HG03064 (cell line): ENCODE measurements at regions not wholly inside any gene's neighbourhood (a gene's known extent, or its start where the extent isn't known, plus 50 kb on each side); places are given as distances from the start of the nearest gene placed in this dataset.

ENCODE experiments used
- ATAC-seq: cut with Tn5 transposase; IDR thresholded peaks from one replicate; pipeline ENCODE4 v1.9.1; 2021; ENCODE audit warnings: low read depth; ENCODE audit not compliant: unreplicated experiment

- ATAC-seq = no peak
These were observed 160.2 kb upstream of the CPEB2 start for GRCh38 chr4:14841801-14842768.

- ATAC-seq = no peak
These were observed 159.2 kb upstream of the CPEB2 start for GRCh38 chr4:14842964-14843630.

GRCh38 chr4:14844061-14844460, 158.2 kb upstream of the CPEB2 start:
- ATAC-seq = no peak

- ATAC-seq = no peak
These were observed 154.1 kb upstream of the CPEB2 start for GRCh38 chr4:14848229-14848628.

- ATAC-seq = no peak
These were observed 151.7 kb upstream of the CPEB2 start for GRCh38 chr4:14850455-14851097.

- ATAC-seq = no peak
These were observed 148.9 kb upstream of the CPEB2 start for GRCh38 chr4:14853176-14853943.

- no peak for ATAC-seq
These were observed 146.6 kb upstream of the CPEB2 start for GRCh38 chr4:14855719-14856061.

GRCh38 chr4:14856062-14856933, 146.0 kb upstream of the CPEB2 start:
- ATAC-seq = peak; percentile 93

- no peak for ATAC-seq
These were observed 145.4 kb upstream of the CPEB2 start for GRCh38 chr4:14856934-14857235.

GRCh38 chr4:14857475-14857874, 144.8 kb upstream of the CPEB2 start:
- ATAC-seq = no peak

GRCh38 chr4:14857981-14858380, 144.3 kb upstream of the CPEB2 start:
- ATAC-seq = no peak

GRCh38 chr4:14862891-14863290, 139.4 kb upstream of the CPEB2 start:
- ATAC-seq = no peak

GRCh38 chr4:14863418-14864364, 138.6 kb upstream of the CPEB2 start:
- no peak for ATAC-seq

GRCh38 chr4:14864365-14865030, 137.8 kb upstream of the CPEB2 start:
- ATAC-seq = no peak

GRCh38 chr4:14865031-14865366, 137.3 kb upstream of the CPEB2 start:
- ATAC-seq = no peak

GRCh38 chr4:14865804-14866203, 136.5 kb upstream of the CPEB2 start:
- ATAC-seq = no peak

- no peak for ATAC-seq
These were observed 134.4 kb upstream of the CPEB2 start for GRCh38 chr4:14867847-14868246.
